ENCODE measurements at regions not wholly inside any gene's neighbourhood (a gene's known extent, or its start where the extent isn't known, plus 50 kb on each side); places are given as distances from the start of the nearest gene placed in this dataset.

DNA sequence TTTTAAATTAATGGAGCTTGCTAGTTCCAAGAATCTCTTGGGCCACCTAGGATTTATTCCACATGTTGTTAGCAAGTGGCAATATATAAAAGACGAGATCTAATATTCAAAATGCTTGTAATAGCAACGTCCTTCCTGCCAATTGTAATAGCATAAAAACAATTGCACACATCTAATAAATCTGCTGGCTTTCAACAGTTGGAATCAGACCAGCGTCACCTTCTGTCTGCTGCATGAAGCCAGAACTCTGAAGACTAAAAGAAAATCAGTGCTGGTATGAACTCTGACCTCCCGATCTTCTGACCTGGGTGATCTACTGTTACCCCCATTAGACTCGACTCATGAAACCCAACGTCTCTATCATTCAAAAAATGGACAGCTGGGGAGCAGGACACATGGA lies 100.6 kb downstream of the DIO2 start:
- Histone ChIP-seq H3K27me3 (ENCODE audit: control insufficient read depth in 1 of 2, insufficient read depth in 2 of 2, low read length in 1 of 2) (no peaks in the 10 kb centered on the region), H3K36me3 (ENCODE audit: control insufficient read depth in 1 of 2, insufficient read depth in 2 of 2, low read length in 1 of 2) (no peaks in the 10 kb centered on the region), H3K27ac (ENCODE audit: low read depth in 1 of 2, low read length in 2 of 2) (no peak overlapping the region), H3K4me1 (ENCODE audit: control insufficient read depth in 1 of 2, insufficient read depth in 2 of 2, low read length in 2 of 2) (no peaks in the 10 kb centered on the region), H3K4me3 (ENCODE audit: low read length in 2 of 2) (no peak overlapping the region), H3K9me3 (ENCODE audit: control insufficient read depth, low read length) (no peaks in the 10 kb centered on the region)
- no peak for DNase-seq
- no peak for ATAC-seq (ENCODE audit: low FRiP score)
- WGBS, 2 donors, result 38 to 41% methylated on average over 6 of the region's 6 CpGs
- intact Hi-C loops (cut with DNase I), result no loop called here

DNA sequence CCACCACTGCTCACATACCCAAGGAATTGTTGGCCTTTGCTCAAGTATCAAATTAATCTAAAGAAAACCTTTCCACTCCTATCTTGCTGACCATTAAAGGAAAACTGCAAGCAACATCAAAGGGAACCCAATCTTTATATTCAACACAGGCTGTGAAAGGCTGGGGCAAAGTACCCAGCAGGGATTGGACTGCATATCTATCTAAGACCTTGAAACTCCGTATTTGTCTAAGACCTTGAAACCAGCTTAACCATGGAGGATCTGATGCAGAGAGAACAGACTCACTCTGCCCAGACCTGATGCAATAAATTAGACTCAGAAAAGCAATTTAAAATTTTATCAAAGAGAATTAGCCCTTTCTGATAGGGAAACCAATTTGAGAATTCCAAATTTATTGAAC lies 102.2 kb downstream of the DIO2 start:
- 61 to 63% methylated on average over 1 of the region's 1 CpG for WGBS, 2 donors

DNA sequence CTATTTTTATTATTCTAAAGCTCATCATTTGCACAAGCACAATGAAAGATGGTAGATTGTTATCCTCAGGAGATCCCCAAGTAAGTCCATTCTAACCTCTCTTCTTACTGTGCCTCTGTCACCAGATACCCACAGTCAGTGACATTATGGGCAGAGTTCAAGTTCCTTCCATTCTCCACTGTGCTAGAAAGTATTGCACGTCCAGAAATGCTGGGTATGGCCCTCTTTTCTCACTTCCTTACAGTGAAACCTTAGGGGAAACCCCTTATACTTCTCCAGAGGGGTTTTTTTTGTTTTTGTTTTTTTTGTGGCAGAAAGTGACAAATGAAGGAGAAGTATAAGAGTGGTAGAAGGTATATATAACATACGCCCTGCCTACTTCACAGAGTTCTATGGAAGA lies 102.9 kb downstream of the DIO2 start:
- H3K27ac ChIP-seq (ENCODE audit: low read depth in 1 of 2, low read length in 2 of 2), result no peak overlapping the region
- DNase-seq, result no peak
- no peaks in the 10 kb centered on the region for H3K27me3 ChIP-seq (ENCODE audit: control insufficient read depth in 1 of 2, insufficient read depth in 2 of 2, low read length in 1 of 2)
- no peak overlapping the region for H3K4me3 ChIP-seq (ENCODE audit: low read length in 2 of 2)
- ATAC-seq (ENCODE audit: low FRiP score), result no peak
- 74 to 77% methylated on average over 2 of the region's 2 CpGs for WGBS, 2 donors
- intact Hi-C loops (cut with DNase I), result no loop called here
- H3K4me1 ChIP-seq (ENCODE audit: control insufficient read depth in 1 of 2, insufficient read depth in 2 of 2, low read length in 2 of 2), result no peaks in the 10 kb centered on the region
- H3K9me3 ChIP-seq (ENCODE audit: control insufficient read depth, low read length), result no peaks in the 10 kb centered on the region
- no peaks in the 10 kb centered on the region for H3K36me3 ChIP-seq (ENCODE audit: control insufficient read depth in 1 of 2, insufficient read depth in 2 of 2, low read length in 1 of 2)

More for the DNA sequence above, 102.2 kb downstream of the DIO2 start:
- intact Hi-C loops (cut with DNase I), result no loop called here
- H3K4me3 ChIP-seq (ENCODE audit: low read length in 2 of 2), result no peak overlapping the region
- no peak for DNase-seq
- ATAC-seq (ENCODE audit: low FRiP score), result no peak
- no peak overlapping the region for H3K27ac ChIP-seq (ENCODE audit: low read depth in 1 of 2, low read length in 2 of 2)
- H3K9me3 ChIP-seq (ENCODE audit: control insufficient read depth, low read length), result no peaks in the 10 kb centered on the region
- no peaks in the 10 kb centered on the region for H3K27me3 ChIP-seq (ENCODE audit: control insufficient read depth in 1 of 2, insufficient read depth in 2 of 2, low read length in 1 of 2)
- H3K36me3 ChIP-seq (ENCODE audit: control insufficient read depth in 1 of 2, insufficient read depth in 2 of 2, low read length in 1 of 2), result no peaks in the 10 kb centered on the region
- H3K4me1 ChIP-seq (ENCODE audit: control insufficient read depth in 1 of 2, insufficient read depth in 2 of 2, low read length in 2 of 2), result no peaks in the 10 kb centered on the region

DNA sequence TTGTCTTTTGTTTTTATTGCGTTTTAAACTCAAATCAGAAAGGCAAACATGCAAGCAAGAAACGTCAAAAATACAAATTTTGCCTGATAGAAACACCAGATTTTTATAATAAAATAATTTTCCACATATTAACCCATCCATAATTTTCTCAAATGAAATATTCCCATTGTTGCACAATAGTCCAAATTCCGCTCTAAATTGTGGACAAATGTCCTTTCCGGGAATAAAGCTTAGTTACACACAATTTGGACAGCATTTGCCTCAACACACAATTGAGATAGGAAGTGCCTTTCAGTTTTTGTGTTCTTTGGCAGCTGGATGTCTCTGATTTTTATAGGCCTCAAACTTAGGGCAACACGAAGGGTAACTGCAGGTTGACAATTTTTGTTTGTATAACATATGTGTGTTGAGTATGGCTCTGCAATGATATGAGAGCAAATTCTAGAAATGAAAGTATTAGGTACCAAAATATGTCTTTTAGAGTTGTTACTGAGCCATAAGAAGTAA lies 105.8 kb downstream of the DIO2 start:
- Histone ChIP-seq H3K36me3 (ENCODE audit: control insufficient read depth in 1 of 2, insufficient read depth in 2 of 2, low read length in 1 of 2) (no peaks in the 10 kb centered on the region), H3K4me1 (ENCODE audit: control insufficient read depth in 1 of 2, insufficient read depth in 2 of 2, low read length in 2 of 2) (no peaks in the 10 kb centered on the region), H3K9me3 (ENCODE audit: control insufficient read depth, low read length) (no peaks in the 10 kb centered on the region), H3K4me3 (ENCODE audit: low read length in 2 of 2) (no peak overlapping the region), H3K27me3 (ENCODE audit: control insufficient read depth in 1 of 2, insufficient read depth in 2 of 2, low read length in 1 of 2) (no peaks in the 10 kb centered on the region), H3K27ac (ENCODE audit: low read depth in 1 of 2, low read length in 2 of 2) (no peak overlapping the region)
- DNase-seq (no peak), ATAC-seq (ENCODE audit: low FRiP score) (no peak)
- 44 to 52% methylated on average over 5 of the region's 5 CpGs for WGBS, 2 donors
- intact Hi-C loops (cut with DNase I), result no loop called here

DNA sequence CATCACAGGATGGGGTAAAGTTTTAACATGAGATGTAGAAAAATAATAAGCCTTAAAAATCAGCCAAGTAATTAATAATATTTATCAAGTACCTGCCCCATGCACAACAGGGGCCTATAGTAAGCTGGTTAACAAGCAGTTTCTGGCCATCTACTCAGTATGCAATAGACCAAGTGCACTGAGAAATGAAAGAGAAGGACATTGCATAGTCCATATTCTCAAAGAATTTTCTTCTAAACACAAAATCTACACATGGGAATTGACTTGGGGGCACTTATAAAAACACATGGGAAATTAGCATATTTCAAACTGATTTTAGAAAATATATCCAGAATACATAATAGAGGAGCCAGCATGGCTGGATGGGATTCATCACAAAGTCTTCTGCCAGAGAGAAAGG lies 109.5 kb downstream of the DIO2 start:
- Histone ChIP-seq H3K27ac (ENCODE audit: low read depth in 1 of 2, low read length in 2 of 2) (no peak overlapping the region), H3K9me3 (ENCODE audit: control insufficient read depth, low read length) (no peaks in the 10 kb centered on the region), H3K36me3 (ENCODE audit: control insufficient read depth in 1 of 2, insufficient read depth in 2 of 2, low read length in 1 of 2) (no peaks in the 10 kb centered on the region), H3K4me1 (ENCODE audit: control insufficient read depth in 1 of 2, insufficient read depth in 2 of 2, low read length in 2 of 2) (no peaks in the 10 kb centered on the region), H3K27me3 (ENCODE audit: control insufficient read depth in 1 of 2, insufficient read depth in 2 of 2, low read length in 1 of 2) (no peaks in the 10 kb centered on the region), H3K4me3 (ENCODE audit: low read length in 2 of 2) (no peak overlapping the region)
- ATAC-seq (ENCODE audit: low FRiP score) (no peak), DNase-seq (no peak)
- intact Hi-C loops (cut with DNase I), result no loop called here

DNA sequence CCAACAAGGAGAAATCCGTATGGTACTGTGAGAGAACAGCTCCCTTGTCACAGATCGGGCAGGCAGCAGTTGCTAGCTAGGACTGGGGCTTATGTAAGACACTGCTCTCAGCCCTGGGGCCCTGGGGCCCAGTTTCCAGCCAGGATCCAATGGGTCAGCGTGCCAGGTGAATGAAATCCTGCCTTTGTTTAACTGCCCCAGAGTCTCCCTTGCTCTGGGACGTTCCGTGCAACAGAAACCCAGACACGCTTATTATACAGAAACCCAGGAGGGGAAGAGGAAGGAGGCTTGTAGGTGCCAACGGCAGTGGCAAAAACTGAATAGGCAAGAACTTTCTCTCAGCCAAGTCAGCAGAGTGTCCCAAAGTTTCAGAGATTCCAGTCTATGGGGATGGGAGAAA lies 110.6 kb downstream of the DIO2 start:
- 86 to 90% methylated on average over 7 of the region's 7 CpGs for WGBS, 2 donors
- Histone ChIP-seq H3K4me1 (ENCODE audit: control insufficient read depth in 1 of 2, insufficient read depth in 2 of 2, low read length in 2 of 2) (peaks cover 0 to 2% of the 10 kb centered on the region in 2 donors), H3K27ac (ENCODE audit: low read depth in 1 of 2, low read length in 2 of 2) (no peak overlapping the region), H3K4me3 (ENCODE audit: low read length in 2 of 2) (no peak overlapping the region), H3K36me3 (ENCODE audit: control insufficient read depth in 1 of 2, insufficient read depth in 2 of 2, low read length in 1 of 2) (no peaks in the 10 kb centered on the region), H3K27me3 (ENCODE audit: control insufficient read depth in 1 of 2, insufficient read depth in 2 of 2, low read length in 1 of 2) (no peaks in the 10 kb centered on the region), H3K9me3 (ENCODE audit: control insufficient read depth, low read length) (no peaks in the 10 kb centered on the region)
- intact Hi-C loops (cut with DNase I), result no loop called here
- ATAC-seq (ENCODE audit: low FRiP score) (no peak), DNase-seq (no peak)

DNA sequence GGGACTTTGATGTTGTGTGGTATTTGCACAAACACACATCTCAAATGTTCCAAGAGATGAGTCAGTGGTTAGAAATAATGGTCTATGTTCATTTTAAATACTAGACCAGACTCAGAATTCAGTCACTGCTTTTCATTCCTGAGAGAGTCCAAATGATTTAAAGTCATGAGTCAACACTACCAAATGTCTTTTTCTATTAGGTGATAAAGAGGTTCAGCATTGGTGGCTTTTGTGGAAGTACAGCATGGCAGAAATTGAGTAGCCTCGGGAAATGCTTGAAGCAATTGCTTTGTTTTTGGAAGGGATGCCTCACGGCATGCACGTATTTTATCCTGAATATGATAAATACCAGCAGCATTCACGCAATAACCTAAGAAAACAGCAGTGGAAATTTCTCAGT lies 115.7 kb downstream of the DIO2 start:
- no peaks in the 10 kb centered on the region for H3K36me3 ChIP-seq (ENCODE audit: control insufficient read depth in 1 of 2, insufficient read depth in 2 of 2, low read length in 1 of 2)
- no peaks in the 10 kb centered on the region for H3K27me3 ChIP-seq (ENCODE audit: control insufficient read depth in 1 of 2, insufficient read depth in 2 of 2, low read length in 1 of 2)
- intact Hi-C loops (cut with DNase I), result no loop called here
- H3K27ac ChIP-seq (ENCODE audit: low read depth in 1 of 2, low read length in 2 of 2), result no peak overlapping the region
- H3K9me3 ChIP-seq (ENCODE audit: control insufficient read depth, low read length), result no peaks in the 10 kb centered on the region
- H3K4me1 ChIP-seq (ENCODE audit: control insufficient read depth in 1 of 2, insufficient read depth in 2 of 2, low read length in 2 of 2), result peaks cover 0 to 3% of the 10 kb centered on the region in 2 donors
- H3K4me3 ChIP-seq (ENCODE audit: low read length in 2 of 2), result no peak overlapping the region
- WGBS, 2 donors, result 1 to 8% methylated on average over 4 of the region's 4 CpGs
- ATAC-seq (ENCODE audit: low FRiP score) (no peak), DNase-seq (no peak)

DNA sequence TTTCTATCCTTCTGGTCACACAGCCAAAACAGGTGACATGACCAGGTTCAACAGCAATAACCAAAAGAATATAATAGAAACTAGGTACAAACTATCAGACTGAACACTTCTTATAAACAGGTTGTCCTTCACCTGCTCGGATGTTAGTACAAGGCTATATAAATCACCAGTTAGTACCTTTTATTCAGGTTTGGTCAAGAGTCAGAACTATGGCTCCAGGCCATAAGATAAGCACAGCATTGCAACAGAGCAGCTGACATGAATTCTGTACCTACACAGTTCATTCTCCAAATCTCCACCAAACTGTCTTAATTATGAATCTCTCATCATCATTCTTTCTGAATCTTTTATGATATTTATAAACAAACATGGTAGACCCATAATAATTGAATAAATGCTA lies 123.9 kb downstream of the DIO2 start:
- Histone ChIP-seq H3K27ac (ENCODE audit: low read depth in 1 of 2, low read length in 2 of 2) (no peak overlapping the region), H3K27me3 (ENCODE audit: control insufficient read depth in 1 of 2, insufficient read depth in 2 of 2, low read length in 1 of 2) (no peaks in the 10 kb centered on the region), H3K9me3 (ENCODE audit: control insufficient read depth, low read length) (no peaks in the 10 kb centered on the region), H3K4me3 (ENCODE audit: low read length in 2 of 2) (no peak overlapping the region), H3K36me3 (ENCODE audit: control insufficient read depth in 1 of 2, insufficient read depth in 2 of 2, low read length in 1 of 2) (no peaks in the 10 kb centered on the region), H3K4me1 (ENCODE audit: control insufficient read depth in 1 of 2, insufficient read depth in 2 of 2, low read length in 2 of 2) (no peaks in the 10 kb centered on the region)
- no peak for ATAC-seq (ENCODE audit: low FRiP score)
- intact Hi-C loops (cut with DNase I), result no loop called here
- WGBS, 2 donors, result 82 to 93% methylated on average over 1 of the region's 1 CpG
- DNase-seq, result no peak

DNA sequence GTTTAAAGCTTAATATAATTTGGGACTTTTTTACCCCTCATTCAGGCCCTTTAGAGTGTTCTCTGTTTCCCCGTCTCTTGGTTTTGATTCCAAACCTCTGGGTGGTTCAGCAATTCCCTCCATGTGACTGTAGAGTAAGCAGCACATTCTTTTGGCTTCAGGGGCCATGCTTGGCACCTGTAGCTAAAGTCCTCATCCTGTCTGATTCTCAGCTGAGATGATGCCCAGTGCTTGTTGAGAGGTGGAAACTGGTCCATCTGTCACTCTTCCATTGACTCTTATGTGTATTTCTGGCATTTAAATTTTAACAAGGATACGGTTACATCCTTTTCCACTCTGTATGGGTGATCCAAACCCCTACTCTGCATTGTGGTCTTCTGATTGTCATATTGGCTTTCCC lies 127.1 kb downstream of the DIO2 start:
- WGBS, 2 donors, result 85 to 87% methylated on average over 2 of the region's 2 CpGs
- Histone ChIP-seq H3K27ac (ENCODE audit: low read depth in 1 of 2, low read length in 2 of 2) (no peak overlapping the region), H3K9me3 (ENCODE audit: control insufficient read depth, low read length) (no peaks in the 10 kb centered on the region), H3K36me3 (ENCODE audit: control insufficient read depth in 1 of 2, insufficient read depth in 2 of 2, low read length in 1 of 2) (no peaks in the 10 kb centered on the region), H3K4me3 (ENCODE audit: low read length in 2 of 2) (no peak overlapping the region), H3K27me3 (ENCODE audit: control insufficient read depth in 1 of 2, insufficient read depth in 2 of 2, low read length in 1 of 2) (no peaks in the 10 kb centered on the region), H3K4me1 (ENCODE audit: control insufficient read depth in 1 of 2, insufficient read depth in 2 of 2, low read length in 2 of 2) (no peaks in the 10 kb centered on the region)
- intact Hi-C loops (cut with DNase I), result no loop called here
- DNase-seq (no peak), ATAC-seq (ENCODE audit: low FRiP score) (no peak)

Measured in aorta (tissue), 5 donors.